ENCODE measurements at regions not wholly inside any gene's neighbourhood (a gene's known extent, or its start where the extent isn't known, plus 50 kb on each side); places are given as distances from the start of the nearest gene placed in this dataset.

GRCh38 chr20:1844325-1845162 is 50.7 kb upstream of the SIRPA start:
- TF ChIP-seq CTCF (optimal IDR thresholded peaks at IDR 0.05 in 1 of 3, IDR thresholded peaks at IDR 0.05 in 1 of 3, conservative IDR thresholded peaks at IDR 0.05 in 1 of 3; ENCODE audit: extremely low read depth in 1 of 3, insufficient read depth in 2 of 3, low read length in 3 of 3) (no peak), EZH2 (IDR thresholded peaks at IDR 0.05; ENCODE audit: low read length) (no peak)
